Common myeloid progenitor, CD34-positive (primary cell): ENCODE measurements at regions not wholly inside any gene's neighbourhood (a gene's known extent, or its start where the extent isn't known, plus 50 kb on each side); places are given as distances from the start of the nearest gene placed in this dataset.
"Not testable (repeated sequence)": the region's sequence is repeated elsewhere in the genome, so short reads cannot be mapped to it uniquely, and the experiment has no call there.

ENCODE experiments used
- CTCF ChIA-PET: fragments of 350-600 bp; sonication (Branson Sonifier 250); formaldehyde crosslinking; loops from one replicate; lab custom pipeline; 2021; ENCODE audit warnings: antibody characterized with exemption; lab: Charles Lee
- POLR2A ChIA-PET: fragments of 350-600 bp; sonication (Branson Sonifier 250); formaldehyde crosslinking; loops from one replicate; lab custom pipeline; 2021; ENCODE audit warnings: antibody characterized with exemption; lab: Charles Lee
- DNase-seq, 3 donors: peaks; one replicate each; pipeline versions ENCODE4 v3.0.0 to v3.0.0-alpha.2; 2013
- H3K27ac ChIP-seq, 2 experiments: 1 replicate in 1 of 2; 2 replicates in 1 of 2; pipeline ENCODE4 v1.7.0; 2013; ENCODE audit warnings: inconsistent platforms in 2 of 2, low read length in 2 of 2, mild to moderate bottlenecking in 2 of 2, low read depth in 1 of 2, moderate library complexity in 1 of 2; ENCODE audit not compliant: severe bottlenecking in 2 of 2, insufficient read depth in 1 of 2, poor library complexity in 1 of 2
- H3K27me3 ChIP-seq, 5 experiments: replicated peaks in 2 of 5; 1 replicate in 3 of 5; 2 replicates in 2 of 5; pipeline versions ENCODE4 v1.6.1 to v1.7.0; 2013; ENCODE audit warnings: low read length in 4 of 5, mild to moderate bottlenecking in 2 of 5, moderate library complexity in 2 of 5, inconsistent platforms in 1 of 5; ENCODE audit not compliant: insufficient read depth in 5 of 5, control insufficient read depth in 4 of 5
- H3K36me3 ChIP-seq, 4 experiments: 1 replicate in 2 of 4; 2 replicates in 2 of 4; pipeline versions ENCODE4 v1.6.1 to v1.7.0; 2013; ENCODE audit warnings: low read length in 3 of 4, control low read depth in 1 of 4, mild to moderate bottlenecking in 1 of 4; ENCODE audit not compliant: control insufficient read depth in 4 of 4, insufficient read depth in 4 of 4
- H3K4me1 ChIP-seq, 4 experiments: 1 replicate in 3 of 4; 2 replicates in 1 of 4; pipeline versions ENCODE4 v1.6.1 to v1.7.1; 2013; ENCODE audit warnings: low read length in 3 of 4, mild to moderate bottlenecking in 3 of 4, control low read depth in 1 of 4, inconsistent platforms in 1 of 4, moderate library complexity in 1 of 4; ENCODE audit not compliant: control insufficient read depth in 4 of 4, insufficient read depth in 4 of 4; ENCODE audit errors: control extremely low read depth in 1 of 4
- H3K4me3 ChIP-seq, 7 experiments: 1 replicate in 4 of 7; 2 replicates in 3 of 7; pipeline versions ENCODE4 v1.5.1 to v1.7.0; 2013; ENCODE audit warnings: mild to moderate bottlenecking in 7 of 7, low read length in 6 of 7, moderate library complexity in 6 of 7, inconsistent platforms in 2 of 7, low read depth in 2 of 7, control low read depth in 1 of 7; ENCODE audit not compliant: insufficient read depth in 4 of 7, control insufficient read depth in 1 of 7; ENCODE audit errors: extremely low read depth in 1 of 7
- H3K9me3 ChIP-seq, 5 experiments: 1 replicate in 4 of 5; 2 replicates in 1 of 5; pipeline versions ENCODE4 v1.6.1 to v1.7.1; 2013; ENCODE audit warnings: low read length in 4 of 5, mild to moderate bottlenecking in 2 of 5, inconsistent platforms in 1 of 5, low read depth in 1 of 5, moderate library complexity in 1 of 5; ENCODE audit not compliant: control insufficient read depth in 4 of 5, insufficient read depth in 2 of 5; ENCODE audit errors: control extremely low read depth in 1 of 5
- WGBS: methylation state at CpG from one replicate; pipeline ENCODE4 v1.1.5; 2013; ENCODE audit not compliant: insufficient coverage; 5-methylcytosine and 5-hydroxymethylcytosine counted together

DNA sequence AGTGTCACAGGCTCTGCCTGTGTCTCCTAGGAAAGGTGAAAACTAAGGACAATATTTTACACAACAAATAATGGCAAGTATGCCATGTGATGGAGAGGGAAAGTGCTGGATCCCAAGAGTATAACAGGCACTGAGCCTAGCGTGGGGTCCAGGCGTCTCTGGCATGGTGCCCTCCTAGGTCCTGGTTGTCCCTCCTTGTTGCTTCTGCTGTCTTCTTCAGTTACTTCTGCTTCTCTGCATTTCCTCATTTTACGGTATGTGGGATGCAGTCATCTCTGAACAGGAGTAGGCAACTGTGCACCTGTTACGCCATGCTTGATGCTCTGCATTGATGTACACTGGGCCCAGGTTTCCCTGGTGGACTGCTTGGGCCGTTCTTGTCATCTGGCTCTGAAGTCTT lies 1480.8 kb downstream of the FOXD4L5 start:
- H3K27me3 ChIP-seq, H3K4me1 ChIP-seq, H3K36me3 ChIP-seq, H3K4me3 ChIP-seq, H3K27ac ChIP-seq, CTCF ChIA-PET, POLR2A ChIA-PET, DNase-seq, H3K9me3 ChIP-seq: not testable (repeated sequence)
- 100% methylated on average over 2 of the region's 5 CpGs for WGBS

DNA sequence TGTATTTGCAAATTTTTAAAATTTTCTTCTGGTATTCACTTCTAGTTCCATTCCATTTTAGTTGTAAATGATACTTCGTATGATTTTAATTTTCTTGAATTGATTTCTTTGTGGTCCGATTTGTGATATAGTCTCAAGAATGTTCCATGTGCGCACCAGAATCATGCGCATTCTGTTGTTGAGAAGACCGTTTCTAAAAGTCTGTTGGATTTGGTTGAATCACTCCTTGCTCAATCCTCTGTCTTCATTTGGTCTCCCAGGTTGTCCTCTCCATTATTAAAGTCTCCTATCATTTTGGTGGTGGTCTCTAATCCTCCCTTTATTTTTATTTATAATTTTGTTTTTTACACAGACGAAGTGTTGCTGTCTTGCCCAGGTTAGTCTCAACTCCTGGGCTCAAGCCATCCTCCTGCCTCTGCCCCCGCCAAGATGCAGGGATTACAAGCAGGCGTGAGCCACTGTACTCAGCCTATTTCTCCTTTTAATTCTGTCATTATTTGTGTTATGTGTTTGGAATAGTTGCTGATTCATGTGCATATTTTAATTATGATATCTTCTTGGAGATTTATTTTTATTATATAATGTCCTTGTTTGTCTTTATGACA lies 1490.8 kb downstream of the FOXD4L5 start:
- H3K4me3 ChIP-seq, DNase-seq, H3K27me3 ChIP-seq, H3K27ac ChIP-seq, POLR2A ChIA-PET, H3K9me3 ChIP-seq, H3K36me3 ChIP-seq, H3K4me1 ChIP-seq, CTCF ChIA-PET: not testable (repeated sequence)
- WGBS: 54% methylated on average over 5 of the region's 8 CpGs

- H3K9me3 ChIP-seq, POLR2A ChIA-PET, CTCF ChIA-PET, H3K27ac ChIP-seq, H3K4me3 ChIP-seq, H3K27me3 ChIP-seq, DNase-seq, H3K36me3 ChIP-seq, H3K4me1 ChIP-seq: not testable (repeated sequence)
- WGBS: 27% methylated on average over 2 of the region's 3 CpGs
These were observed 1497.6 kb downstream of the FOXD4L5 start for GRCh38 chr9:63787454-63787853.

- POLR2A ChIA-PET, H3K9me3 ChIP-seq, DNase-seq, H3K36me3 ChIP-seq, H3K4me1 ChIP-seq, H3K4me3 ChIP-seq, H3K27ac ChIP-seq, H3K27me3 ChIP-seq, CTCF ChIA-PET: not testable (repeated sequence)
- WGBS: 89% methylated on average over 3 of the region's 15 CpGs
These were observed 1500.0 kb downstream of the FOXD4L5 start for GRCh38 chr9:63785059-63785458.

DNA sequence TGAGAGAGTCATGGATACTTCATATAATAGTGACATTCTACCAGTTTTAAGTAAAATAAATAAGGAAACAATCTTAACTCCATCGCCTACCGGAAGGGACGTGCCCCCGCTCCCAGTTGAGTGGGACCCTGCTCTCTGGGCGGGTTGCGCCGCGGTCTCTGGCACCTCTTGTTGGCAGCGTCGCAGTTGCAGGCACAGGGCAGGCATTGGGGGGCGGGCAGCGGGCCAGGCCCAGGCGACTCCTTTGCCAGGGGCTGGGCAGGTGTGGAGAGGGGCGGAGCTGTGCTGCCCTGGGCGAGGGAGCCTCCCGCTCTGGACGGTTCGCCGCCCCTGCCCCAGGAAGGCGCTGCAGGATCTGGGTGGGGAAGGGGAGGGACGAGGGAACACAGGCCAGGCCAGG lies 1500.6 kb downstream of the FOXD4L5 start:
- POLR2A ChIA-PET, H3K9me3 ChIP-seq, H3K27ac ChIP-seq, H3K4me1 ChIP-seq, H3K36me3 ChIP-seq, H3K27me3 ChIP-seq, DNase-seq, H3K4me3 ChIP-seq, CTCF ChIA-PET: not testable (repeated sequence)
- WGBS: 66% methylated on average over 6 of the region's 21 CpGs

DNA sequence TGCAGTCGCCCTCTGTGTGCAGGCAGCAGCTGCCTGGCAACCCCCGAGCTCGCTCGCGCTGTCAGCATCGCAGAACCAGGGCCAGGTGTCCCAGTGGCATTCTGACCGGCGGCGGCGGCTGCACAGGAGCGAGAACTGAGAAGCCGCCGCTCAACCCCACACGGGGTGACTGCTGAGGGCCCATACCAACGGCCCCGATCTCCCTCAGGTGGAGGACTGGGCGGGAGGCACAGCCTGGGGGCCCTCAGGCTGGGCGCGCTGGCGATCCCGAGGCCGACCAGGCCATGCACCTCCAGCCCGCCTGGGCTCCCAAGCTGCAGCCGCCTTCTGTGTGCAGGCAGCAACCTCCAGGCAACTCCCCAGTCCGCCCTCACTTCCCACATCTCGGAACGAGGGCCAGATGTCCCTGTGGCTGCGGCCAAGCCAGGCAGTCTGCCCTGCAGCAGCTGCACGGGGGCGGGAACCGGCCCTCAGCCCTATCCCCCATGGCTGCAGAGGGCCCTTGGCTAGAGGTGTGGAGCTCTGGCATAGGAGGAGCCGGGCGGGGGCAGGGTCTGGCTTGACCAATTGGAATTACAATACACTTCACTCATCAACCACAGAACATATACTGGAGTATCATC lies 1503.1 kb downstream of the FOXD4L5 start:
- WGBS: 60% methylated on average over 2 of the region's 33 CpGs
- H3K4me3 ChIP-seq, DNase-seq, H3K9me3 ChIP-seq, H3K36me3 ChIP-seq, POLR2A ChIA-PET, H3K4me1 ChIP-seq, H3K27me3 ChIP-seq, H3K27ac ChIP-seq, CTCF ChIA-PET: not testable (repeated sequence)

GRCh38 chr9:63781390-63781789 lies 1503.6 kb downstream of the FOXD4L5 start:
- WGBS: 60% methylated on average over 35 of the region's 35 CpGs
- POLR2A ChIA-PET, H3K9me3 ChIP-seq, CTCF ChIA-PET, H3K27ac ChIP-seq, H3K27me3 ChIP-seq, H3K4me3 ChIP-seq, H3K4me1 ChIP-seq, H3K36me3 ChIP-seq: not testable (repeated sequence)
- DNase-seq: peak; percentile 5 to 47 (median 26)
